ENCODE measurements at regions not wholly inside any gene's neighbourhood (a gene's known extent, or its start where the extent isn't known, plus 50 kb on each side); places are given as distances from the start of the nearest gene placed in this dataset.

GRCh38 chr5:14956423-14957046, 85.0 kb upstream of the ANKH start:
- TF ChIP-seq USF1 (IDR thresholded peaks at IDR 0.05) (no peak), YY1 (IDR thresholded peaks at IDR 0.05; ENCODE audit: low read depth) (no peak)

Data from Ishikawa (cell line).